MM.1S (cell line): ENCODE measurements at regions not wholly inside any gene's neighbourhood (a gene's known extent, or its start where the extent isn't known, plus 50 kb on each side); places are given as distances from the start of the nearest gene placed in this dataset.

ENCODE experiments used
- EZH2 ChIP-seq: fragments of 300-600 bp; sonication (generic); optimal IDR thresholded peaks from 2 replicates; pipeline ENCODE3; 2017; ENCODE audit warnings: low read depth, mild to moderate bottlenecking, antibody characterized with exemption, low read length, mixed read lengths
- TF ChIP-seq, protein P1 (sequence below): fragments of 300-600 bp; sonication (generic); IDR thresholded peaks from 2 replicates; pipeline ENCODE4 v1.5.1; 2016; ENCODE audit warnings: antibody characterized with exemption, low read length, mixed read lengths

DNA sequence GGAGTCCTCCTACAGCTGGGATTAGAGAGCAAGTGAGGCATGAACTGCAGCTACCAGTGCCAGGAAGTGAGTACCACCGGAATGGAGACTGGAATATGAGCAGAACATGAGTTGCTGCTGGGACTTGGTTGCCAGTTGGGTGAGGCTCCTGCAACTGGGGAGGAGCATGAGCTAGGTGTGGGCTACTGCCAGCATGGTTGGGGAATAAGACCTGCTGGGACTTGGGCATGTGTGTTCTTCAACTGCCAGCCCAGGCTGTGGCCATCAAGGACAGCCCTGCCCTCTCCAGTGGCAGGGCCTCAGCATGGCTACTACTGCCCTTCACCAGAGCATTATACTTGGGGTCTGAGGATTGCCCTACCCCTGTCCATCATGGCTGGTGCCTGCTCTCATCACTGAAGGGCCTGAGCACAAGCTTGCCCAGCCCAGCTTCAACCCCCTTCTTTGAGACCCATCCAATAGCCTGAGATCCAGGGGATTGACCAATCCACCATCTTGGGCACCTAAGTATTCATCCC lies 665.0 kb downstream of the ELAVL2 start:
- TF ChIP-seq, protein P1, sequence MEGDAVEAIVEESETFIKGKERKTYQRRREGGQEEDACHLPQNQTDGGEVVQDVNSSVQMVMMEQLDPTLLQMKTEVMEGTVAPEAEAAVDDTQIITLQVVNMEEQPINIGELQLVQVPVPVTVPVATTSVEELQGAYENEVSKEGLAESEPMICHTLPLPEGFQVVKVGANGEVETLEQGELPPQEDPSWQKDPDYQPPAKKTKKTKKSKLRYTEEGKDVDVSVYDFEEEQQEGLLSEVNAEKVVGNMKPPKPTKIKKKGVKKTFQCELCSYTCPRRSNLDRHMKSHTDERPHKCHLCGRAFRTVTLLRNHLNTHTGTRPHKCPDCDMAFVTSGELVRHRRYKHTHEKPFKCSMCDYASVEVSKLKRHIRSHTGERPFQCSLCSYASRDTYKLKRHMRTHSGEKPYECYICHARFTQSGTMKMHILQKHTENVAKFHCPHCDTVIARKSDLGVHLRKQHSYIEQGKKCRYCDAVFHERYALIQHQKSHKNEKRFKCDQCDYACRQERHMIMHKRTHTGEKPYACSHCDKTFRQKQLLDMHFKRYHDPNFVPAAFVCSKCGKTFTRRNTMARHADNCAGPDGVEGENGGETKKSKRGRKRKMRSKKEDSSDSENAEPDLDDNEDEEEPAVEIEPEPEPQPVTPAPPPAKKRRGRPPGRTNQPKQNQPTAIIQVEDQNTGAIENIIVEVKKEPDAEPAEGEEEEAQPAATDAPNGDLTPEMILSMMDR: no peak
- TF ChIP-seq EZH2: no peak
